Stimulated activated CD8-positive, alpha-beta memory T cell treated with anti-CD3 and anti-CD28 coated beads, Interleukin-2, amount 100 ng/mL, for 48 hours (primary cell): ENCODE measurements at regions not wholly inside any gene's neighbourhood (a gene's known extent, or its start where the extent isn't known, plus 50 kb on each side); places are given as distances from the start of the nearest gene placed in this dataset.
"Not testable (repeated sequence)": the region's sequence is repeated elsewhere in the genome, so short reads cannot be mapped to it uniquely, and the experiment has no call there.

Experiments used
- DNase-seq, 2 donors: peaks; one replicate each; pipeline ENCODE4 v3.0.0-alpha.2; 2020; ENCODE audit warnings: low read depth in 2 of 2

GRCh38 chr2:180607514-180608049, 372.8 kb upstream of the UBE2E3 start:
- no peak for DNase-seq

DNA sequence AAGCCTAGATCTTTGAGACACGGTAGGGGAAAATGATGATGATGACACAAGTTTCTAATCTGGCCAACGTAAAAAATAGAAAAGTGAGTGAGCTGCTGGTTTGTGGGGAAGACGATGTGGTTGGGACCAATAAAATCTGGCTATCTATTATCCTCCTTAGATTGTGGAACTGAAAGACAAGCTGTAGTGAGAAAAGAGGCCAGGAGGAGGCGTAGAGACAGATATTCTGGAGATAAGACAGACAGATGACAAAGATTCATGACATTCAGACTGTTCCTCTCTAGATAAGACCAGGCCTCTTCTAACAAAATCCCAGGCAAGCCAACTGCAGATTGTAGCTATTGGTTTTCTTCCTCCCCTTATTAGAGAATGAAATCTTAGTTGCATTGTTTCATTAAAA, 376.3 kb upstream of the UBE2E3 start:
- DNase-seq, result no peak

DNA sequence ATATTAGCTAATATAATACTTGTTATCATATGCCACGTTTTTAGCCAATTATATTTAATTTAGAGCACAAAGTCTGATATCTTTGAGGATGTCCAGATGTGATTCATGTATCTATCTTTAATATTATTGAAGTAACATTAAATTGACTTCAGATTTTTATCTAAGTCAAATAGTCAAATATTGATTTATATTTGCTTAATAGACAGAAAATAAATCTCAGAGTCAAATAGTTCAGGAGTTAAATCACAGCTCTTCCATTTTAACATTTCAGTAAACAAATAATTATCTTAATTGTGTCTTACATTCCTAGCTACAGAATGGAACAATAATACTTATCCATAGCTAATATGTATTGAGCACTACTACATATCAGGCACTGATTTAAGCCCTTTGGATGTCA, 379.4 kb upstream of the UBE2E3 start:
- DNase-seq, result no peak

DNA sequence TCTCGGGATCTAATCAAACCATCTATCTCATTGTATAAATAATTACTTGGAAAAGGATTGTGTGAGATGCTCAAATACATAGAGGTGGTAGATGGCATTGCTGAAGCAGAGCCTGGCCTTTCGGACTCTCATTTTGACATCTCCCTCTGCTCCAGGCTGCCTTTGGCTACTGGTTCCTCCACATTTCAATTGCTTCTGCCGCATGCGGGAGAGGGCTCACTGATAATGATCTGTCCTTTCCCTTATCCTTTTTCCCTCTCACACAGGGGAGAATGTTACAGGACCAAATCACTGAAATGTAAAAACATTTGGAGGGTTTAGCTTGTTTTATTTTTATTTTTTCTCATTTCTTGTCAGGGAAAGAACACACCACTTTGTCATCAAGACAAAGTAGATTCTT, 380.6 kb upstream of the UBE2E3 start:
- DNase-seq, result no peak

GRCh38 chr2:180597179-180597578, 383.2 kb upstream of the UBE2E3 start:
- DNase-seq, result no peak

DNA sequence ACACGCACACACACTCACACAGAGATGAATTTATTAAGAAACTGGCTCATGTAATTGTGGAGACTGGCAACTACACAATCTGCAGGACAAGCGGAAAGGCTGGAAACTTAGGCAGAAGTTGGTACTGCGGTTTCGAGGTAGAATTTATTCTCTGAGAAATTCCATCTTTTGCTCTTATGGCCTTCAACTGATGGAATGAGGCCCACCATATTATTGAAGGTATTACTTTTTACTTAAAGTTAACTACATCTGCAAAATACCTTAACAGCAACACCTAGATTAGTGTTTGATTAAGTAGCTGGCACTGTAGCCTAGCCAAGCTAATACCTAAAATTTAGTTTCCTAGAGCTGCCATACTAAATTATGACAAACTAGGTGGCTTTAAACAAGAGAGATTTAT, 384.0 kb upstream of the UBE2E3 start:
- DNase-seq, result no peak

- DNase-seq, result no peak
Observed at GRCh38 chr2:180591947-180592346, 388.5 kb upstream of the UBE2E3 start.

- not testable (repeated sequence) for DNase-seq
Observed at GRCh38 chr2:180591093-180591781, 389.2 kb upstream of the UBE2E3 start.

GRCh38 chr2:180583441-180584140, 396.8 kb upstream of the UBE2E3 start:
- no peak for DNase-seq

GRCh38 chr2:180579388-180579787, 401.0 kb upstream of the UBE2E3 start:
- no peak for DNase-seq

GRCh38 chr2:180578441-180578840, 402.0 kb upstream of the UBE2E3 start:
- no peak for DNase-seq

DNA sequence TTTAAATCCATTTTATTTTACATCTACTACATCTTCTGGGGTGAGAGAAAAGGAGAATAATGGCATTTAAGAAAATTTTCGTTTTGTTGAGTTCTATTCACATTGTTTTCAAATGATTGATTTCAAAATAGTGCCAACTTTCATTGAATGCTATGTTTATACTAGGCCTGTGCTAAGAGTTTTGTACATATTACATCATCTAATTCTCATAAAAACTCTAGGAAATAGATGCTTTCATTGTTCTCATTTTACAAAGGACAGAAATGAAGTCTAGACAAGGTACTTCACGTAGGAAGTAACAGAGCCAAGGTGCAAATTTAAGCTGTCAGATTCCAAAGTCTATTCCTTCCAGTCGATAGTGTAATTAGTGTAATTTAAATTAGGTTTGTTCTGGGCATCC, 402.8 kb upstream of the UBE2E3 start:
- no peak for DNase-seq

DNA sequence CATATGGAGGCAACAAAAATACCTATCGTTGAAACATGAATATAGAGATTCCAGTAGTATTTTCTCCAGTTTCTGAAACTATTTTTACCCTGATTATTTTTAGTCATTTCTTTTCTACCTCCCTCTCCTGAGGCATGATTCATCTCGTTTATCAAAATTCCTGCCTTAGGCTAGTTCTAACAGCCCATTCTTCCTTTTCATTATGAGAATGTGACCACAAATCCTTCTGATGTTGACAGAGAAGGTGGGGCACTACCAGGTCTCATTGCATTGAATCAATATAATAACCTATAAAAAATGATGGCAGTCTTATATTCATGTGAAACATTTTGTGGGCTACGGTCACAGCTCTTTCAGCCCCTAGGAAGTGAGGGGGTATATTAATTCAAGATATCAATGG, 406.5 kb upstream of the UBE2E3 start:
- DNase-seq, result no peak

- no peak for DNase-seq
Observed at GRCh38 chr2:180572346-180572745, 408.1 kb upstream of the UBE2E3 start.

DNA sequence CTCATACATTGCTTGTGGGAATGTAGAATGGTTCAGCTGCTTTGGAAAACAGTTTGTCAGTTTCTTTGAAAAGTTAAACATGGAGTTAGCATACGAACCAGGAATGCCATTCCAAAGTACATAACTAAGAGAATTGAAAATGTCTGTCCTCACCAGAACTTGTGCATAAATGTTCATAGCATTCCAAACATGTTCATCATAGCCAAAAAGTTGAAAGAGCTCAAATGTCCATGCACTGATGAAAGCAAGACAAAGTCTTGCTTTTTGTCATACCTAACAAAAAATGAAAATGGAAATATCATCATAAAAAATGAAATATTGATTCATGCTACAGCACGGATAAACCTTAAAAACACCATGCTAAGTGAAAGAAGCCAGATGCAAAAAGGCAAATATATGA, 408.8 kb upstream of the UBE2E3 start:
- no peak for DNase-seq

GRCh38 chr2:180570864-180571263, 409.5 kb upstream of the UBE2E3 start:
- no peak for DNase-seq

- DNase-seq, result no peak
Observed at GRCh38 chr2:180564051-180564450, 416.4 kb upstream of the UBE2E3 start.

DNA sequence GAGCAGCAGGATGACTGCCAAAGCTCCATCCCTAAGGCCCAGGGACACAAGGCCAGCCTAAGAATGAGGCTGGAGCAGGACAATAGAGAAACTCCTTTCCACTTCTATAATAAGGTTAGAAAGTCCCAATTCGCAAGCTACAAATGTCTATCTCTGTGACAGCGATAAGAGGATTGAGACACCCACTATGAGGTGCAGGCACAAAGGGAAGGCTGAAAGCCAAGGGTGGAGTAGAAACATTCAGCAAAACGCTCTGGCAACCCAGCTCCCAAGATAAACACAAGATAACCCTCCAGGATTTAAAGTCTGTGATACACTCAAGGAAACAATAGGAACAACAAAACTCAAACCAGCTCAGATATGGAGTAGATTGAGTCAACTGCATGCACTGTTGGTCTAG, 418.0 kb upstream of the UBE2E3 start:
- no peak for DNase-seq

DNA sequence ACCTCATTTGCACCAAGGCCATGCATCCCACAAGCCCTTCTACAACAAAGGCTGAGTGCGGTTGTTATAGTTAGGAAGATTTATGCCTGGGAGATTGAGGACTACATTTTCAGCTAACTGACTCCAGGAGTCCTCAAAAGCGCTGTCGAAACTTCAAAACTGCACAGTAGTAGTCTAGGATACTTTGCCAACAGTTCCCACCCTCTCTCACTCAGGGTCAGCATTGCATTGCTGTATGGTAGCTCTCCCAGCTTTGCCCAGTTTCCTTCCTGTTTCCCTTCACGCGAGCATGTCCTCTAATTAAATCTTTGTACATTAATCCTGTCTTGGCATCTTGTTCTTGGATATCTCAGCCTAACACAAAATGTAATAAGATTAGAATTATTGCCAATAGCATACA, 420.6 kb upstream of the UBE2E3 start:
- DNase-seq, result no peak

GRCh38 chr2:180559038-180559437, 421.4 kb upstream of the UBE2E3 start:
- DNase-seq, result no peak

DNA sequence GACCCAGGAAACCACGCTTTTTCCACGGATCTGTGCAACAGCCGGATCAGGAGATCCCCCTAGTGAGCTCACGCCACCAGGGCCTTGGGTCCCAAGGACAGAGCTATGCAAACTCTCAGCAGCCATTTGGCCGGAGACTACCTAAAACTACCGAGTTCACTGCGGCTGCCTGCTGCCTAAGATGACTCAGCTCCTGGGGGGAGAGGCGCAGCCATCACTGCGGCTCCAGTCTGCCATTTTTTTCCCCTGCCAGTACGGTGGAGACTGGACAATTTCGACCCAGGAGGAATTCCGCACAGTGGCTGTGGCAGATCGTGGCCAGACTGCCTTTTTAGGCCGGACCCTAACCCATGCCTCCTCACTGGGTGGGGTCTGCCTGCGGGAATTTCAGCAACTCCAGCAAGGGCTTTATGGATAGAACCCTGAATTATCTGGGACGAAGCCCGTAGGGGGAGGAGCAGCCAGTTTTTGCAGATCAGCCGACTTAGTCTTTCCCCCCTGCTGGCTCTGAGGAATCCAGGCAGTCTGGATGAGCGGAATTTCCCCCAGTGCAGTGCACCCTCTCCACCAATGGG, 424.9 kb upstream of the UBE2E3 start:
- no peak for DNase-seq

DNA sequence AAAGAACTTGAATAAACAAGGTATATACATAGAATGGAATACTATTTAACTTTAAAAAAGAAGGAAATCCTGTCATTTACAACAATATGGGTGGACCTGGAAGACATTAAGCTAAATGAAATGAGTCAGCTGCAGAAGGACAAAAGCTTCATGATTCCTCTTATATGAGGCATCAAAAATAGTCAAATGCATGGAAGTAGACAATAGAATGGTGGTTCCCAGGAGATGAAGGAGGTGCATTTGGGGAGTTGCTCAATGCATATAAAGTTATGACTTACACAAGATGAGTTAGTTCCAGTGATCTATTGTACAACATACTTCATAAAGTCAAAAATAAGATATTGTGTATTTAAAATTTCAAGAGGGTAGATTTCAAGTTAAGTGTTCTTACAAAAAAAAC, 426.1 kb upstream of the UBE2E3 start:
- no peak for DNase-seq

GRCh38 chr2:180553094-180553715, 427.2 kb upstream of the UBE2E3 start:
- DNase-seq, result no peak
